Activated naive CD4-positive, alpha-beta T cell treated with anti-CD3 and anti-CD28 coated beads, Interleukin-2, amount 50 U/mL, for 72 hours (primary cell): ENCODE measurements at regions not wholly inside any gene's neighbourhood (a gene's known extent, or its start where the extent isn't known, plus 50 kb on each side); places are given as distances from the start of the nearest gene placed in this dataset.
"Not testable (repeated sequence)": the region's sequence is repeated elsewhere in the genome, so short reads cannot be mapped to it uniquely, and the experiment has no call there.

Source experiments
- ATAC-seq, 2 donors: fragments of 150-1000 bp; cut with Tn5 transposase; 2 replicates each; pipeline ENCODE4 v1.10.0; 2021; ENCODE audit warnings: mild to moderate bottlenecking in 2 of 2, moderate library complexity in 2 of 2
- DNase-seq, 2 donors: peaks; one replicate each; pipeline ENCODE4 v3.0.0; 2021 to 2022; ENCODE audit warnings: low spot score in 2 of 2
- H3K27ac Mint-ChIP-seq, 2 donors: one replicate each; pipeline ENCODE4 v1.8.0; 2022; ENCODE audit warnings: mild to moderate bottlenecking in 2 of 2, mixed read lengths in 2 of 2
- H3K36me3 Mint-ChIP-seq, 2 donors: one replicate each; pipeline ENCODE4 v1.8.0; 2022; ENCODE audit warnings: mixed read lengths in 2 of 2
- H3K9me3 Mint-ChIP-seq, 2 donors: one replicate each; pipeline ENCODE4 v1.8.0; 2022; ENCODE audit warnings: mixed read lengths in 2 of 2

- Mint-ChIP-seq H3K9me3 (peaks cover 0 to 4% of the 10 kb centered on the region in 2 donors), H3K36me3 (no peaks in the 10 kb centered on the region), H3K27ac (no peak overlapping the region)
- DNase-seq = no peak
- no peak for ATAC-seq
Observed at GRCh38 chr18:51248685-51249084, 51.2 kb upstream of the MEX3C start.

- no peak for DNase-seq
- ATAC-seq = no peak
- Mint-ChIP-seq H3K9me3 (peaks cover 0 to 5% of the 10 kb centered on the region in 2 donors), H3K27ac (no peak overlapping the region), H3K36me3 (no peaks in the 10 kb centered on the region)
Observed at GRCh38 chr18:51250006-51250405, 52.5 kb upstream of the MEX3C start.

- no peaks in the 10 kb centered on the region for H3K36me3 Mint-ChIP-seq
- peaks cover 0 to 9% of the 10 kb centered on the region in 2 donors for H3K9me3 Mint-ChIP-seq
- H3K27ac Mint-ChIP-seq = no peak overlapping the region
- ATAC-seq = no peak
- DNase-seq = no peak
Observed at GRCh38 chr18:51250458-51251024, 53.1 kb upstream of the MEX3C start.

GRCh38 chr18:51251625-51252024, 54.1 kb upstream of the MEX3C start:
- DNase-seq = no peak
- Mint-ChIP-seq H3K36me3 (no peaks in the 10 kb centered on the region), H3K27ac (no peak overlapping the region), H3K9me3 (peaks cover 0 to 9% of the 10 kb centered on the region in 2 donors)
- ATAC-seq = no peak

GRCh38 chr18:51253476-51253875, 56.0 kb upstream of the MEX3C start:
- Mint-ChIP-seq H3K9me3 (peaks cover 0 to 9% of the 10 kb centered on the region in 2 donors), H3K36me3 (no peaks in the 10 kb centered on the region), H3K27ac (no peak overlapping the region)
- DNase-seq (no peak), ATAC-seq (no peak)

GRCh38 chr18:51255693-51256092, 58.2 kb upstream of the MEX3C start:
- ATAC-seq (no peak), DNase-seq (no peak)
- H3K36me3 Mint-ChIP-seq = no peaks in the 10 kb centered on the region
- peaks cover 0 to 5% of the 10 kb centered on the region in 2 donors for H3K9me3 Mint-ChIP-seq
- H3K27ac Mint-ChIP-seq = no peak overlapping the region

GRCh38 chr18:51257150-51257549, 59.7 kb upstream of the MEX3C start:
- DNase-seq = no peak
- ATAC-seq = no peak
- no peaks in the 10 kb centered on the region for H3K36me3 Mint-ChIP-seq
- no peak overlapping the region for H3K27ac Mint-ChIP-seq
- H3K9me3 Mint-ChIP-seq = peaks cover 0 to 5% of the 10 kb centered on the region in 2 donors

GRCh38 chr18:51260118-51260517, 62.6 kb upstream of the MEX3C start:
- no peak overlapping the region for H3K27ac Mint-ChIP-seq
- DNase-seq = no peak
- peaks cover 0 to 3% of the 10 kb centered on the region in 2 donors for H3K9me3 Mint-ChIP-seq
- ATAC-seq = no peak
- no peaks in the 10 kb centered on the region for H3K36me3 Mint-ChIP-seq

GRCh38 chr18:51266077-51266476, 68.6 kb upstream of the MEX3C start:
- H3K36me3 Mint-ChIP-seq, ATAC-seq, H3K9me3 Mint-ChIP-seq, H3K27ac Mint-ChIP-seq, DNase-seq: not testable (repeated sequence)

- no peak overlapping the region for H3K27ac Mint-ChIP-seq
- ATAC-seq = peak in 1 of 2 donors; percentile 56
- DNase-seq = no peak
Observed at GRCh38 chr18:51266773-51267172, 69.3 kb upstream of the MEX3C start.

GRCh38 chr18:51273437-51273836, 76.0 kb upstream of the MEX3C start:
- DNase-seq = no peak
- H3K36me3 Mint-ChIP-seq = no peaks in the 10 kb centered on the region

More at GRCh38 chr18:51266773-51267172, 69.3 kb upstream of the MEX3C start:
- Mint-ChIP-seq H3K9me3 (peaks cover 0 to under 1% of the 10 kb centered on the region in 2 donors), H3K36me3 (no peaks in the 10 kb centered on the region)

GRCh38 chr18:51275712-51276476, 78.4 kb upstream of the MEX3C start:
- Mint-ChIP-seq H3K9me3 (peaks cover 0 to 4% of the 10 kb centered on the region in 2 donors), H3K27ac (peak overlapping the region in 1 of 2 donors; percentile 18), H3K36me3 (no peaks in the 10 kb centered on the region)
- ATAC-seq = no peak
- DNase-seq = no peak

More at GRCh38 chr18:51273437-51273836, 76.0 kb upstream of the MEX3C start:
- Mint-ChIP-seq H3K27ac (no peak overlapping the region), H3K9me3 (peaks cover 0 to 4% of the 10 kb centered on the region in 2 donors)
- ATAC-seq = no peak

GRCh38 chr18:51278045-51278649, 80.7 kb upstream of the MEX3C start:
- Mint-ChIP-seq H3K9me3 (no peaks in the 10 kb centered on the region), H3K36me3 (no peaks in the 10 kb centered on the region), H3K27ac (no peak overlapping the region)
- ATAC-seq (peak; percentile 68 to 79), DNase-seq (peak in 1 of 2 donors; percentile 60)

GRCh38 chr18:51279367-51279984, 82.0 kb upstream of the MEX3C start:
- DNase-seq (no peak), ATAC-seq (peak in 1 of 2 donors; percentile 43)
- Mint-ChIP-seq H3K9me3 (no peaks in the 10 kb centered on the region), H3K27ac (no peak overlapping the region), H3K36me3 (no peaks in the 10 kb centered on the region)

GRCh38 chr18:51287818-51288508, 90.5 kb upstream of the MEX3C start:
- peak overlapping the region in 1 of 2 donors; percentile 46 for H3K27ac Mint-ChIP-seq
- H3K36me3 Mint-ChIP-seq = peaks cover 0 to 11% of the 10 kb centered on the region in 2 donors
- H3K9me3 Mint-ChIP-seq = peaks cover 0 to 19% of the 10 kb centered on the region in 2 donors
- DNase-seq (no peak), ATAC-seq (no peak)

GRCh38 chr18:51288582-51288981, 91.1 kb upstream of the MEX3C start:
- H3K9me3 Mint-ChIP-seq = peaks cover 0 to 19% of the 10 kb centered on the region in 2 donors
- no peak for DNase-seq
- H3K27ac Mint-ChIP-seq = no peak overlapping the region
- H3K36me3 Mint-ChIP-seq = peaks cover 0 to 11% of the 10 kb centered on the region in 2 donors
- no peak for ATAC-seq
